GM12865 (cell line): ENCODE measurements at regions not wholly inside any gene's neighbourhood (a gene's known extent, or its start where the extent isn't known, plus 50 kb on each side); places are given as distances from the start of the nearest gene placed in this dataset.

ENCODE experiments used
- DNase-seq: peaks from one replicate; pipeline ENCODE4 v3.0.0; 2010; ENCODE audit warnings: low read depth
- H3K4me3 ChIP-seq: 2 replicates; pipeline ENCODE4 v1.5.1; 2011; ENCODE audit warnings: mild to moderate bottlenecking, low read depth, low read length, control low read depth
- TF ChIP-seq, protein P1 (sequence below): IDR thresholded peaks from 2 replicates; pipeline ENCODE4 v1.5.1; 2011; ENCODE audit warnings: low read length, control low read depth, low read depth, inconsistent platforms; ENCODE audit not compliant: insufficient read depth; ENCODE audit errors: missing control alignments

DNA sequence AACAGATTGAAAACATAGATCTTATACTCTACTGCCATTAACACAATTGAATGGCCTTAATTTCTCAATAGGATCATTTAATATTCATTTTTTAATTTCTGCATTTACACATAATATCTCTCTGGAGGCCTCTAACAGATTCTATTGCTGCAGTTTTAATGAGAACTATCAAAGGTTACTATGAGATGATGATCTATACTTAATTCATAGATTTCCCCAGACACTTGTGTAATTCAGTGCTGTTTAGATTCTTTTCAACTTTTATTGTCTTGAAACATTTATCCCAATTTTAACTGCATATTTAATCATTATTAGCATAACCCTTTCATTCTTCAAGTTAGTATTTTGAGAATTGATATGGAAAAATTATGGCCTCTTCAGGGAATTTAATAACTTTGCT lies 1056.5 kb upstream of the CDH8 start:
- no peak overlapping the region for H3K4me3 ChIP-seq
- no peak for DNase-seq
- TF ChIP-seq, protein P1, sequence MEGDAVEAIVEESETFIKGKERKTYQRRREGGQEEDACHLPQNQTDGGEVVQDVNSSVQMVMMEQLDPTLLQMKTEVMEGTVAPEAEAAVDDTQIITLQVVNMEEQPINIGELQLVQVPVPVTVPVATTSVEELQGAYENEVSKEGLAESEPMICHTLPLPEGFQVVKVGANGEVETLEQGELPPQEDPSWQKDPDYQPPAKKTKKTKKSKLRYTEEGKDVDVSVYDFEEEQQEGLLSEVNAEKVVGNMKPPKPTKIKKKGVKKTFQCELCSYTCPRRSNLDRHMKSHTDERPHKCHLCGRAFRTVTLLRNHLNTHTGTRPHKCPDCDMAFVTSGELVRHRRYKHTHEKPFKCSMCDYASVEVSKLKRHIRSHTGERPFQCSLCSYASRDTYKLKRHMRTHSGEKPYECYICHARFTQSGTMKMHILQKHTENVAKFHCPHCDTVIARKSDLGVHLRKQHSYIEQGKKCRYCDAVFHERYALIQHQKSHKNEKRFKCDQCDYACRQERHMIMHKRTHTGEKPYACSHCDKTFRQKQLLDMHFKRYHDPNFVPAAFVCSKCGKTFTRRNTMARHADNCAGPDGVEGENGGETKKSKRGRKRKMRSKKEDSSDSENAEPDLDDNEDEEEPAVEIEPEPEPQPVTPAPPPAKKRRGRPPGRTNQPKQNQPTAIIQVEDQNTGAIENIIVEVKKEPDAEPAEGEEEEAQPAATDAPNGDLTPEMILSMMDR, result no peak

DNA sequence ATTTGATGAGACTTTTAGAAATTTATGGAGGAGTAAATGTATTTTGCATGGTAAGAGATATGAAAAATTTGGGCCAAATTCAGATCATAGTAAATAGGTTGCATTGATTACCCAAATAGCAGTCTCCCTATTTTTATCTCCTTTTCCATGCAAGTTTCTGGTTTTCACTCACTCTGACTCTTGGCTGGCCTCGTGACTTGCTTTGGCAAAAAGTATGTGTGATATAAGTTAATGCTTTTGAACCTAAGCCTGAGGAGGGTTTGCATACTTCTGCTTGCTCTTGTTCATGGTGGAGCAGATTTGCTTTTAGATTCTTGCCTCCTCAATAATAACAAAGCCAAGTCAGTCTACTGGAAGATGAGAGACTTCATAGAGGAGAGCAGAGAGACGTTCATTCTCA lies 1045.9 kb upstream of the CDH8 start:
- no peak overlapping the region for H3K4me3 ChIP-seq
- TF ChIP-seq, protein P1, result no peak
- no peak for DNase-seq

DNA sequence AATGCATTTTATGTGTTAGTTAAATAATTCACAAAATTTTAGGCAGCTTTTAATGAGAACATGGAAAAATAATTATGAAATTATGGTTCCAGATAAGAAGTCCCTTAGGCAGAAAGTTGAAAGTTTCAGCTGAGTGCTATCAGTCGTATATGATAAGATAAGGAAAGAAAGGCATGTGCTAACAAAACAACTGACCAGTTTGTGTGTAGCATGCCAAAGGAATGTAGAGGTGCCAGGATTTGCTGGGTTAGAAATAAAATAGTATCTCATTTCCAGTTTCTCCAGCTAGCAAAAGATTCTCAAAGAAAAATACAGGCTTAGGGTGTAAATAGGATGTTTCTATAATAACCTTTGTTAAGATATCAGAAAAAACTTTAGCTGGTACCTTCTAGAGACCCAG lies 1044.5 kb upstream of the CDH8 start:
- H3K4me3 ChIP-seq, result no peak overlapping the region
- TF ChIP-seq, protein P1, result no peak
- DNase-seq, result no peak

DNA sequence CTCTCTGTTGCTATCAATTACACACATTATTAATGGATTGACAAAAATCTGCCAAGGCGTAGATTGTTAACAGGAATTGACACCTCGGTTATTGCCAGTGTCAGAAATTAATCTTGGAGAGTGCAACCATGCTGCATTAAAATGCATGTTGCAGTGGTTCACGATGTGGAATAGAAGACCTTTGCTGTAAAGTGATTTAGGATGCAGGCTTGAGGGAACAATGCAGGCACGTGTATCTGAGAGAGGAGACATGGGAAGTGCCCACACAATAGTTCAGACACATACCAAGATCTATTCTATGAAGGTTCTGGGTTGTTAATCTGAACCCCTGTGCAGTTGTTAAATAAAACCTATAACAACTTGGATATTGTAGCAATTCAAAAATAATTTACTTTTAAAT lies 1032.8 kb upstream of the CDH8 start:
- no peak for DNase-seq
- no peak overlapping the region for H3K4me3 ChIP-seq
- TF ChIP-seq, protein P1, result no peak

DNA sequence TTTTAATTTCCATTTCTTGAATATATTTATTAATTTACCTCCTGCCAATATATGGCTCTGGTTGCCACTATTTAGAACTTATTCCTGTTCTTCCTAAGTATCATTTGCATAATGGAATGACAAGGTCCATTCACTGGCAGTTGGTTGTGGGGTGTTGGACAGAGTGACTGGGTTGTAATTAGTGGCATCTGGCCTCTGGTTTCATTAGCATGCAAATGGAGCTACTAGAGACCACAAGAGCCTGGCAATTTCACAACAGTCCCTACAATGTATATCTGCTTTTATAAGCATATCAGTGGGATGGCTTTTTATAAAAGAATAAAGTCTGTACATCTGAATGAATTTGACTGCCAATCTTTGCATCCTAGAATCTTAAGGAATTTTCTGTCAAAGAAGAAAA lies 1030.9 kb upstream of the CDH8 start:
- no peak for DNase-seq
- TF ChIP-seq, protein P1, result no peak
- no peak overlapping the region for H3K4me3 ChIP-seq

DNA sequence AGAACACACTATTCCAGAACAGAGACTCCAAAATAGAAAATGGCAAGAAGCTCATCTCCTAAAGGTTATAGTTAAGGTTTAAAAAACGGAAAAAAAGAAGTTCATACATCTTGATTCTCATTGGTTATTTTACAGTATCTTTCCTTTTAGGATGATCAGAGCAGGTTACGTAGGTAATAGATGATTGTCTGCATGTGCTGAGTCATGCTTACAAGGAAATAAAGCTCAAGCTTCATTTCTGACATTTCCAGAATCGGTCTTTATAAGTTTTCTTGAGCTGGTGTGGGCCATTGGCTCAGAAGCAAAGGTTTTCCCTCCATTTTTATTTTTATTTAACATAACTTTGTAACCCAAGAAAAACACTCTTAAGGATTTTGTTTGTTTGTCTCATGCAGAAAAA lies 1030.3 kb upstream of the CDH8 start:
- TF ChIP-seq, protein P1, result no peak
- no peak overlapping the region for H3K4me3 ChIP-seq
- no peak for DNase-seq

DNA sequence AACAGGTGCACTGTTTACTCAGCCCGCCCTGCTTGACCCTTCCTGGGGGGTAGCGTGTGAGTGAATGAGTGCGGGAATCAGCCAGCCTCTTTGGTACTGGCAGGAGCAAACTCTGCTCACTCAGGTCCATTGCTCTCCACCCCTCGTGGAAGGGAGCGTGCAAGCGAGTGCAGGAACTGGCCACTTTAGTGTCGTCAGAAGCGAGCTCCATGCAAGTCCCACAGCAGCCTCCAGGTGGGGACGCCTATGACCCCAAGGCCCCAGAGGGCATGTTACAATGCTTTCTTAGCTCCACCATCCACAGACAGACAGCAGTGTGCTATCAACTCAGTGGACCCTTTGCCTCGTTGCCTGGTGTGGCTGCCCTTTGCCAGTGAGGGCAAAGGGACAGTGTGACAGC lies 1025.1 kb upstream of the CDH8 start:
- no peak overlapping the region for H3K4me3 ChIP-seq
- no peak for DNase-seq
- TF ChIP-seq, protein P1, result no peak
